ENCODE measurements at regions not wholly inside any gene's neighbourhood (a gene's known extent, or its start where the extent isn't known, plus 50 kb on each side); places are given as distances from the start of the nearest gene placed in this dataset.

GRCh38 chr20:2242678-2243077 is 53.1 kb upstream of the TGM3 start:
- Histone ChIP-seq H3K9ac (ENCODE audit: control insufficient read depth, extremely low read depth, insufficient read depth, low read length) (no peak overlapping the region), H3K27ac (ENCODE audit: control insufficient read depth, insufficient read depth, low read length) (no peak overlapping the region), H3K79me2 (ENCODE audit: control insufficient read depth, insufficient read depth, low read length) (no peaks in the 10 kb centered on the region), H3K4me1 (ENCODE audit: control insufficient read depth, extremely low read depth, insufficient read depth, low read length) (peaks cover 1% of the 10 kb centered on the region), H3K36me3 (ENCODE audit: control insufficient read depth in 2 of 2, extremely low read depth in 1 of 2, insufficient read depth in 2 of 2, low read length in 2 of 2) (no peaks in the 10 kb centered on the region), H3K9me3 (ENCODE audit: control insufficient read depth, low read depth, low read length) (no peaks in the 10 kb centered on the region), H3K4me3 (ENCODE audit: control insufficient read depth in 2 of 3, extremely low read depth in 1 of 3, insufficient read depth in 2 of 3, low read depth in 1 of 3, low read length in 3 of 3) (no peak overlapping the region), H3K4me2 (ENCODE audit: control insufficient read depth, extremely low read depth, insufficient read depth, low read depth, low read length) (no peak overlapping the region), H3K9me1 (ENCODE audit: control insufficient read depth, extremely low read depth, insufficient read depth, low read length) (no peaks in the 10 kb centered on the region), H4K20me1 (ENCODE audit: control insufficient read depth, extremely low read depth, insufficient read depth, low read length) (no peaks in the 10 kb centered on the region), H3K27me3 (ENCODE audit: control insufficient read depth, extremely low read depth, insufficient read depth, low read length) (peaks cover 13% of the 10 kb centered on the region), H2AFZ (ENCODE audit: control insufficient read depth, low read length) (no peak overlapping the region)
- TF ChIP-seq CTCF (optimal IDR thresholded peaks at IDR 0.05 in 1 of 3, IDR thresholded peaks at IDR 0.05 in 1 of 3, conservative IDR thresholded peaks at IDR 0.05 in 1 of 3; ENCODE audit: extremely low read depth in 1 of 3, insufficient read depth in 2 of 3, low read length in 3 of 3) (no peak), EZH2 (IDR thresholded peaks at IDR 0.05; ENCODE audit: low read length) (no peak)
- DNase-seq (ENCODE audit: low read depth, low spot score) = no peak
- dilution Hi-C loops (cut with MboI; ENCODE audit: extremely low pct_ligation_motif_present, low sequenced_read_pairs) = no loop called here
- FAIRE-seq = no peak

- no peak for FAIRE-seq
- TF ChIP-seq CTCF (optimal IDR thresholded peaks at IDR 0.05 in 1 of 3, IDR thresholded peaks at IDR 0.05 in 1 of 3, conservative IDR thresholded peaks at IDR 0.05 in 1 of 3; ENCODE audit: extremely low read depth in 1 of 3, insufficient read depth in 2 of 3, low read length in 3 of 3) = no peak
- no peak overlapping the region for H2AFZ ChIP-seq (ENCODE audit: control insufficient read depth, low read length)
- H3K9me3 ChIP-seq (ENCODE audit: control insufficient read depth, low read depth, low read length) = no peaks in the 10 kb centered on the region
- H4K20me1 ChIP-seq (ENCODE audit: control insufficient read depth, extremely low read depth, insufficient read depth, low read length) = no peaks in the 10 kb centered on the region
- DNase-seq (ENCODE audit: low read depth, low spot score) = no peak
- H3K4me2 ChIP-seq (ENCODE audit: control insufficient read depth, extremely low read depth, insufficient read depth, low read depth, low read length) = no peak overlapping the region
- H3K4me3 ChIP-seq (ENCODE audit: control insufficient read depth in 2 of 3, extremely low read depth in 1 of 3, insufficient read depth in 2 of 3, low read depth in 1 of 3, low read length in 3 of 3) = no peak overlapping the region
- H3K79me2 ChIP-seq (ENCODE audit: control insufficient read depth, insufficient read depth, low read length) = no peaks in the 10 kb centered on the region
- no peak overlapping the region for H3K9ac ChIP-seq (ENCODE audit: control insufficient read depth, extremely low read depth, insufficient read depth, low read length)
- dilution Hi-C loops (cut with MboI; ENCODE audit: extremely low pct_ligation_motif_present, low sequenced_read_pairs) = no loop called here
- peaks cover 13% of the 10 kb centered on the region for H3K27me3 ChIP-seq (ENCODE audit: control insufficient read depth, extremely low read depth, insufficient read depth, low read length)
- no peaks in the 10 kb centered on the region for H3K9me1 ChIP-seq (ENCODE audit: control insufficient read depth, extremely low read depth, insufficient read depth, low read length)
- H3K36me3 ChIP-seq (ENCODE audit: control insufficient read depth in 2 of 2, extremely low read depth in 1 of 2, insufficient read depth in 2 of 2, low read length in 2 of 2) = no peaks in the 10 kb centered on the region
- H3K27ac ChIP-seq (ENCODE audit: control insufficient read depth, insufficient read depth, low read length) = no peak overlapping the region
- no peaks in the 10 kb centered on the region for H3K4me1 ChIP-seq (ENCODE audit: control insufficient read depth, extremely low read depth, insufficient read depth, low read length)
Measured at GRCh38 chr20:2244523-2244922, 51.3 kb upstream of the TGM3 start.

All from keratinocyte (primary cell).